PFSK-1 (cell line): ENCODE measurements at regions not wholly inside any gene's neighbourhood (a gene's known extent, or its start where the extent isn't known, plus 50 kb on each side); places are given as distances from the start of the nearest gene placed in this dataset.

ENCODE experiments used
- FOXP2 ChIP-seq: optimal IDR thresholded peaks from 2 replicates; pipeline ENCODE3; 2011; ENCODE audit warnings: borderline replicate concordance, control low read depth, inconsistent platforms; ENCODE audit not compliant: insufficient read depth; ENCODE audit errors: extremely low read length, extremely low read depth
- POLR2AphosphoS5 ChIP-seq: IDR thresholded peaks from 2 replicates; pipeline ENCODE4 v1.6.1; 2012; ENCODE audit warnings: low read depth, mild to moderate bottlenecking, control low read depth, low read length, moderate library complexity
- REST ChIP-seq, 2 experiments: IDR thresholded peaks; 2 replicates each; pipeline versions ENCODE4 v1.6.1 to v1.8.0; 2011 to 2012; ENCODE audit warnings: low read depth in 2 of 2, low read length in 2 of 2, control low read depth in 1 of 2, inconsistent platforms in 1 of 2, mild to moderate bottlenecking in 1 of 2, moderate library complexity in 1 of 2; ENCODE audit not compliant: insufficient read depth in 1 of 2
- SIN3A ChIP-seq: IDR thresholded peaks from 2 replicates; pipeline ENCODE4 v1.6.1; 2012; ENCODE audit warnings: mild to moderate bottlenecking, low read length, moderate library complexity, borderline replicate concordance; ENCODE audit not compliant: insufficient read depth
- TAF1 ChIP-seq: IDR thresholded peaks from 2 replicates; pipeline ENCODE4 v1.6.1; 2012; ENCODE audit warnings: low read length, control low read depth, borderline replicate concordance; ENCODE audit not compliant: insufficient read depth

GRCh38 chr18:4557502-4557901, 102.4 kb upstream of the DLGAP1 start:
- TF ChIP-seq REST (IDR thresholded peaks at IDR 0.05; ENCODE audit: insufficient read depth in 1 of 2, low read depth in 2 of 2, low read length in 2 of 2) (no peak), POLR2AphosphoS5 (no peak)

- no peak for TF ChIP-seq TAF1
Observed at GRCh38 chr18:4551001-4551360, 95.9 kb upstream of the DLGAP1 start.

GRCh38 chr18:4549164-4549872, 94.2 kb upstream of the DLGAP1 start:
- no peak for TF ChIP-seq SIN3A
- no peak for TF ChIP-seq POLR2AphosphoS5
- no peak for TF ChIP-seq REST (IDR thresholded peaks at IDR 0.05; ENCODE audit: insufficient read depth in 1 of 2, low read depth in 2 of 2, low read length in 2 of 2)
- no peak for TF ChIP-seq FOXP2
- no peak for TF ChIP-seq TAF1

- TF ChIP-seq REST (IDR thresholded peaks at IDR 0.05; ENCODE audit: insufficient read depth in 1 of 2, low read depth in 2 of 2, low read length in 2 of 2) = no peak
- TF ChIP-seq SIN3A = no peak
- no peak for TF ChIP-seq POLR2AphosphoS5
- TF ChIP-seq TAF1 = no peak
- TF ChIP-seq FOXP2 = no peak
Observed at GRCh38 chr18:4547126-4547525, 92.0 kb upstream of the DLGAP1 start.

GRCh38 chr18:4544142-4544541, 89.0 kb upstream of the DLGAP1 start:
- TF ChIP-seq REST (IDR thresholded peaks at IDR 0.05; ENCODE audit: insufficient read depth in 1 of 2, low read depth in 2 of 2, low read length in 2 of 2) (no peak), FOXP2 (peak; percentile 69), SIN3A (peak; percentile 39; the same call in 1 of the 2 replicates), POLR2AphosphoS5 (peak; percentile 50; the same call in 1 of the 2 replicates)

GRCh38 chr18:4543711-4544110, 88.6 kb upstream of the DLGAP1 start:
- TF ChIP-seq SIN3A = no peak
- TF ChIP-seq FOXP2 = no peak
- no peak for TF ChIP-seq REST (IDR thresholded peaks at IDR 0.05; ENCODE audit: insufficient read depth in 1 of 2, low read depth in 2 of 2, low read length in 2 of 2)
- no peak for TF ChIP-seq POLR2AphosphoS5
- TF ChIP-seq TAF1 = no peak
